ENCODE measurements at regions not wholly inside any gene's neighbourhood (a gene's known extent, or its start where the extent isn't known, plus 50 kb on each side); places are given as distances from the start of the nearest gene placed in this dataset.

DNA sequence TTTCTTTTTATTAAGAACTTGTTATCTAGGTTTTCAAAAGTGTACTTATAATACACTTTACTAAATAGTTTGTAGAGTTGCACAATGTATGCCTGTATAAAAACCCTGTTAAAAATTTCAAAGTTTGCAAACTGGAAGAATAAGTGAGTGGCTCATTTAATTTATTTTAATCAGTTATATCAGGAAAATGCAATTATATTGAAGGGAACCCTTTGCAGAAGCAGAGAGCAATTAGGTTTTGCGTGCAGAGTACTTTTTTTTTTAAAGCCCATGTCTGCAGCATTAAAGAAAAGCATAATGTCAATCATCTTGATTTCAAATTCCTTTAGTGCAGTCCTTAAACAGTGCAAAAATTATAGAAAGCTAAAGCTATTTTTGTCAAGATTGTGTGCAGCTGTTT, 271.3 kb upstream of the LDB2 start:
- TF ChIP-seq, protein P1, sequence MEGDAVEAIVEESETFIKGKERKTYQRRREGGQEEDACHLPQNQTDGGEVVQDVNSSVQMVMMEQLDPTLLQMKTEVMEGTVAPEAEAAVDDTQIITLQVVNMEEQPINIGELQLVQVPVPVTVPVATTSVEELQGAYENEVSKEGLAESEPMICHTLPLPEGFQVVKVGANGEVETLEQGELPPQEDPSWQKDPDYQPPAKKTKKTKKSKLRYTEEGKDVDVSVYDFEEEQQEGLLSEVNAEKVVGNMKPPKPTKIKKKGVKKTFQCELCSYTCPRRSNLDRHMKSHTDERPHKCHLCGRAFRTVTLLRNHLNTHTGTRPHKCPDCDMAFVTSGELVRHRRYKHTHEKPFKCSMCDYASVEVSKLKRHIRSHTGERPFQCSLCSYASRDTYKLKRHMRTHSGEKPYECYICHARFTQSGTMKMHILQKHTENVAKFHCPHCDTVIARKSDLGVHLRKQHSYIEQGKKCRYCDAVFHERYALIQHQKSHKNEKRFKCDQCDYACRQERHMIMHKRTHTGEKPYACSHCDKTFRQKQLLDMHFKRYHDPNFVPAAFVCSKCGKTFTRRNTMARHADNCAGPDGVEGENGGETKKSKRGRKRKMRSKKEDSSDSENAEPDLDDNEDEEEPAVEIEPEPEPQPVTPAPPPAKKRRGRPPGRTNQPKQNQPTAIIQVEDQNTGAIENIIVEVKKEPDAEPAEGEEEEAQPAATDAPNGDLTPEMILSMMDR (IDR thresholded peaks at IDR 0.05), result no peak

DNA sequence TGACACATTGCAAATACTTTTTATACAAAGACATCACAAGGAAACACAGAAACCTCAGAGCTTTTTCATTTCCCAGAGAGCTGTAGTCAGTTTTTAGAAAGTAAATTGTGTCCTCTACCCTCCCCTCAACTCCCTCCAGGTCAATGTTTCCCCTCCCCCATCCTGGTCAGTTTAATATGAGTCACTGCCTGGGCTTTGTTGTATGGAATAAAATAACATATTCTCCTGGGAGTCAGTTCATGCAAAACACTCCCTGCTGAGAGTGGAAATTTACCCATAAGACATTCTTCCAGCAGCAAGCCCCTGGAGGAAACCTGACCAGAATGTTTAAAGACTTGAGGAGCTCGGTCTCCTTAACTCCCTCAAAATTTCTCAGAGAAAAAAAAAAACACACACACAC, 270.1 kb upstream of the LDB2 start:
- TF ChIP-seq, protein P1 (IDR thresholded peaks at IDR 0.05), result no peak

DNA sequence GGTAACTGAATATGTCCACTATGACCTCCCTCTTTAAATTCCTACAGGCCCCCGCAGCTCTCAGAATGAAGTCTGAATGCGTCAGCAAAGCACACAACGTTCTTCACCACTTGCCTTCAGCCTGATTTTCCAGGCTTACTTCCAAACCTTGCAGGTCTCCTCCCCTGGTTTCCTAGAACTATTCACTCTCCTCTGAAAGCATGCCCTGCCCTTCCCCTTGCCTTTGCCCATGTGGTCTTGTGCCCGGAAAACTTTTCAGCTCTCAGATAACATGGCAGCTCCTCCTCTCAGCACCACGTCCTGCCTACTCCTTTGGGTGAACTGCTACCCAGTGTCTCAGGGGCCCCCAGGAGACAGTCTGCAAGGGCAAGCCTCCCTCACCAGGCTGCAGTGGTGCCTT, 268.5 kb upstream of the LDB2 start:
- TF ChIP-seq, protein P1 (IDR thresholded peaks at IDR 0.05), result no peak

DNA sequence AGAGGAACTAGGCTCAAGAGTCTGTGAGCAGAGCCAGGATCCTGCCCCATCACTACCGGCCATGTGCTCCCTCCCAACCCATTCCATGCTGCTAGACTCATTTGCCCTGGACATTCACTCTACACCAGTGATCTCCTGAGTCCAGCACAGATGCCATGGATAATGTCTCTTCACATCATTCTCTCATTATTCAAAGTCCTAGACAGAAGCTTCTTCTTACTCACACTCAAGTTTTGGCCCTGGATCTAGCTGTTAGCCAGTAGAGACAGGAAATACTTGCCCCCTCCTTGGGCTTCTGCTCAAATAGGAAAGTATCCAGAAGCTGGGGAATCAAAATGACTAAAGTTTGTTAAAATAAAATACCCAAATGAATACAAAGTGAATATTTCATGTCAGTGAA, 266.8 kb upstream of the LDB2 start:
- TF ChIP-seq, protein P1 (IDR thresholded peaks at IDR 0.05), result no peak

DNA sequence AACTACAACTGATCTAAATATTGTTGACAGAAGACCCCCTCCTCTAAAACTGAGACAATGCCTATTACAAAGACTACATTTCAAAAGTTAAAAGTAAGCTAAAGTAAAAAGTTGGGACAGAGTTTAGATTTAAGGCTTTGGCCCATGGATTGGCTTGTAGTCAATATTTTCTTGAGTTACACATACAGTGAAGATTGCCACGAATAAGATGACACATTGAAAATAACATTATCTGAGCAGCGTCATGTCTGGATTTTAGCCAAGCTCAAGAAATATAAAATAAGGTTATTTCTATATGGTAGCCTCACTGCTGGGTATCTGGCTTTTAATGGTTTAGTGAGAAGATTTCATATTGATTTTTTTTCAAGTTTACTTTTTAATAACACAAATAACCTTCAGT, 266.2 kb upstream of the LDB2 start:
- TF ChIP-seq, protein P1 (IDR thresholded peaks at IDR 0.05), result no peak

DNA sequence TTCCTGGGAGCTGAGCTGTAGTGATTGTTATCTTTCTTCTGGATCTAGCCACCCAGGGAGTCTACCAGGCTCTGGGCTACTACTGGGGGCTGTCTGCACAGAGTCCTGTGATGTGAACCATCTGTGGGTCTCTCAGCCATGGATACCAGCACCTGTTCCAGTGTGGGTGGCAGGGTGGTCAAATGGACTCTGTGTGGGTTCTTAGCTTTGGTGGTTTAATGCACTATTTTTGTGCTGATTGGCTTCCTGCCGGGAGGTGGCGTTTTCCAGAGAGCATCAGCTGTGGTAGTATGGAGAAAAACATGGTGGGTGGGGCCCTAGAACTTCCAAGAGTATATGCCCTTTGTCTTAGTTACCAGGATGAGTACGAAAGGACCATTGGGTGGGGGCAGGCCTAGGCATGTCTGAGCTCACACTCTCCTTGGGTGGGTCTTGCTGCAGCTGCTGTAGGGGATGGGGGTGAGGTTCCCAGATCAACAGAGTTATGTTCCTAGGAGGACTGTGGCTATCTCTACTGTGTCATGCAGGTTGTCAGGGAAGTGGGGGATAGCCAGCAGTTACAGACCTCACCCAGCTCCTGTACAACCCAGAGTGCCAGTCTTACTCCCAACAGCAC, 264.8 kb upstream of the LDB2 start:
- TF ChIP-seq, protein P1 (IDR thresholded peaks at IDR 0.05), result no peak

DNA sequence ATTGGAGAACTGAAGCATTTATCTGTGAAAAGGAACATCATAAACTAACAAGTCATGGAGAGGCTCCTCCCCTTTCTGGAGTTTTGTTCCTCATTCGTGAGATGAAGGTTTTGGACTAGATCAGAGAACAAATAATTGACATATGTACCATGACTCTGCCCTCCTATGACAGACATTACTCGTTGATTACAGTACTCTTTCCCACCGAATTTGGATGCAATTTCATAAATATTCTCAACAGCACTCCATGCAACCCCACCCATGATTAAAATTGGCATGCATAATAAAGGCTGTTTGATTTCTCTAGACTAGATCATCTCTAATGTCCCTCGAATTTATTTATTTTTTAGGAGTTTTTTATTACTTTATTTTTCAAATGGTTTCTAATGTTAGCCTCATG, 258.9 kb upstream of the LDB2 start:
- TF ChIP-seq, protein P1 (IDR thresholded peaks at IDR 0.05), result no peak

DNA sequence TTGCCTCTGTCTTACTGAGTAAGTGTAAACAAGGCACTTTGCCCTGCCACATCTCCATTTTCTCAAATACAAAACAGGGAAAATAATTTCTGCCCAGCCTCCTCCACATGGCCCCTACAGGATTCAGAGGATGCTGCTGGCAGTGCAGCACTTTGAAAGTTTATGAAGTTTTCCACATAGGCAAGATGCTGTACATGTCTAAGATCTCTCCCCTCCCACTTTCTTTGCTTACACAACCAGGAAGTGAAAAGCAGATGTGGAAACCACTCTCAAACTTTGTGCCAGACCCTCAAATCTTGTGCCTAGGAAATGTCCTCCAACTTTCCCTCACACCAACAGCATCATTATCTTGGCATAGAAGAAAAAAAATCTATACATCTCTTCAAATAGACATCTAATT, 257.0 kb upstream of the LDB2 start:
- TF ChIP-seq, protein P1 (IDR thresholded peaks at IDR 0.05), result no peak
